Thyroid gland (tissue), 4 donors: ENCODE measurements at regions not wholly inside any gene's neighbourhood (a gene's known extent, or its start where the extent isn't known, plus 50 kb on each side); places are given as distances from the start of the nearest gene placed in this dataset.

Experiments
- DNase-seq, 2 donors: peaks; one replicate each; pipeline ENCODE4 v3.0.0-alpha.2; 2019
- H3K27ac ChIP-seq, 3 donors: fragments of 200-600 bp; sonication (generic); 1 replicate in 2 of 3; 2 replicates in 1 of 3; pipeline ENCODE4 v1.5.1; 2016 to 2019; ENCODE audit warnings: mild to moderate bottlenecking in 1 of 3, moderate library complexity in 1 of 3
- H3K27me3 ChIP-seq: fragments of 200-600 bp; sonication (generic); one replicate; pipeline ENCODE4 v1.5.1; 2019
- H3K36me3 ChIP-seq, 2 donors: fragments of 200-600 bp; sonication (generic); one replicate each; pipeline ENCODE4 v1.5.1; 2016 to 2019
- H3K4me1 ChIP-seq, 2 donors: fragments of 200-600 bp; sonication (generic); one replicate each; pipeline ENCODE4 v1.5.1; 2017 to 2019
- H3K4me3 ChIP-seq, 3 donors: fragments of 200-600 bp; sonication (generic); replicated peaks in 1 of 3; 1 replicate in 2 of 3; 2 replicates in 1 of 3; pipeline ENCODE4 v1.5.1; 2016; ENCODE audit warnings: mild to moderate bottlenecking in 1 of 3
- H3K9me3 ChIP-seq: fragments of 200-600 bp; sonication (generic); one replicate; pipeline ENCODE4 v1.5.1; 2017
- CTCF ChIP-seq, 6 experiments: fragments of 200-600 bp in 3 of 6; fragments of 450-650 bp in 3 of 6; sonication (generic) in 3 of 6; IDR thresholded peaks; one replicate each; pipeline ENCODE4 v1.5.1; 2016 to 2019; ENCODE audit warnings: antibody characterized with exemption in 6 of 6, mild to moderate bottlenecking in 2 of 6, inconsistent platforms in 1 of 6, moderate library complexity in 1 of 6
- POLR2A ChIP-seq, 2 donors: fragments of 450-650 bp; IDR thresholded peaks; one replicate each; pipeline ENCODE4 v1.6.1; 2017; ENCODE audit warnings: antibody characterized with exemption in 2 of 2, mild to moderate bottlenecking in 2 of 2, moderate library complexity in 1 of 2
- WGBS, 2 donors: methylation state at CpG; one replicate each; pipeline ENCODE4 v1.1.5; 2017; 5-methylcytosine and 5-hydroxymethylcytosine counted together
- intact Hi-C: fragments of 100-400 bp; cut with DNase I; formaldehyde crosslinking; loops from one replicate; pipeline ENCODE4 v1.15.1; 2023

- 88 to 94% methylated on average over 4 of the region's 4 CpGs for WGBS, 2 donors
- Histone ChIP-seq H3K4me3 (no peak overlapping the region), H3K27me3 (no peaks in the 10 kb centered on the region), H3K36me3 (no peaks in the 10 kb centered on the region), H3K9me3 (no peaks in the 10 kb centered on the region), H3K27ac (no peak overlapping the region), H3K4me1 (peaks cover 12 to 14% of the 10 kb centered on the region in 2 donors)
- intact Hi-C loops: no loop called here
- TF ChIP-seq CTCF (IDR thresholded peaks at IDR 0.05) (no peak), POLR2A (IDR thresholded peaks at IDR 0.05) (no peak)
- DNase-seq: no peak
Measured at GRCh38 chr11:92709329-92709728, 260.1 kb upstream of the MTNR1B start.

GRCh38 chr11:92711926-92712325, 257.5 kb upstream of the MTNR1B start:
- Histone ChIP-seq H3K4me3 (no peak overlapping the region), H3K36me3 (no peaks in the 10 kb centered on the region), H3K27ac (no peak overlapping the region), H3K9me3 (no peaks in the 10 kb centered on the region), H3K27me3 (no peaks in the 10 kb centered on the region), H3K4me1 (peaks cover 11 to 12% of the 10 kb centered on the region in 2 donors)
- 88 to 90% methylated on average over 4 of the region's 4 CpGs for WGBS, 2 donors
- no peak for TF ChIP-seq POLR2A (IDR thresholded peaks at IDR 0.05)
- no peak for TF ChIP-seq CTCF (IDR thresholded peaks at IDR 0.05)
- intact Hi-C loops: no loop called here
- DNase-seq: no peak

- H3K4me3 ChIP-seq: no peak overlapping the region
- intact Hi-C loops: no loop called here
- H3K9me3 ChIP-seq: no peaks in the 10 kb centered on the region
- DNase-seq: no peak
- H3K4me1 ChIP-seq: no peaks in the 10 kb centered on the region
- WGBS, 2 donors: 38 to 44% methylated on average over 1 of the region's 1 CpG
- no peak for TF ChIP-seq CTCF (IDR thresholded peaks at IDR 0.05)
- no peak for TF ChIP-seq POLR2A (IDR thresholded peaks at IDR 0.05)
- H3K36me3 ChIP-seq: no peaks in the 10 kb centered on the region
- no peak overlapping the region for H3K27ac ChIP-seq
- H3K27me3 ChIP-seq: no peaks in the 10 kb centered on the region
Measured at GRCh38 chr11:92714111-92714510, 255.3 kb upstream of the MTNR1B start.

- 94% methylated on average over 1 of the region's 1 CpG for WGBS, 2 donors
- no peak for DNase-seq
- no peaks in the 10 kb centered on the region for H3K9me3 ChIP-seq
- no peak for TF ChIP-seq CTCF (IDR thresholded peaks at IDR 0.05)
- TF ChIP-seq POLR2A (IDR thresholded peaks at IDR 0.05): no peak
- H3K4me1 ChIP-seq: no peaks in the 10 kb centered on the region
- H3K27ac ChIP-seq: no peak overlapping the region
- H3K27me3 ChIP-seq: no peaks in the 10 kb centered on the region
- intact Hi-C loops: no loop called here
- H3K36me3 ChIP-seq: no peaks in the 10 kb centered on the region
- H3K4me3 ChIP-seq: no peak overlapping the region
Measured at GRCh38 chr11:92717240-92717639, 252.2 kb upstream of the MTNR1B start.

- Histone ChIP-seq H3K27ac (no peak overlapping the region), H3K27me3 (no peaks in the 10 kb centered on the region), H3K36me3 (no peaks in the 10 kb centered on the region), H3K9me3 (no peaks in the 10 kb centered on the region), H3K4me3 (no peak overlapping the region), H3K4me1 (no peaks in the 10 kb centered on the region)
- intact Hi-C loops: no loop called here
- WGBS, 2 donors: 86 to 92% methylated on average over 3 of the region's 3 CpGs
- DNase-seq: no peak
- TF ChIP-seq POLR2A (IDR thresholded peaks at IDR 0.05) (no peak), CTCF (IDR thresholded peaks at IDR 0.05) (no peak)
Measured at GRCh38 chr11:92720385-92720784, 249.1 kb upstream of the MTNR1B start.
